IMR-90 (cell line): ENCODE measurements at regions not wholly inside any gene's neighbourhood (a gene's known extent, or its start where the extent isn't known, plus 50 kb on each side); places are given as distances from the start of the nearest gene placed in this dataset.

Experiments
- ATAC-seq: fragments of 200-7000 bp; cut with Tn5 transposase; 2 replicates; pipeline ENCODE4 v1.9.1; 2020; ENCODE audit warnings: low read depth, mild to moderate bottlenecking, moderate library complexity
- BruUV-seq: library from RNA; stranded (reverse); fragments of 400-500 nt; replicated peaks from 2 replicates; lab custom pipeline; 2021; lab: Mats Ljungman, UMichigan
- CTCF ChIA-PET: fragments of 300-600 bp; formaldehyde crosslinking; extraction: SDS; loops from one replicate; lab custom pipeline; 2021; ENCODE audit warnings: antibody characterized with exemption; lab: Yijun Ruan, JAX
- POLR2A ChIA-PET: fragments of 300-600 bp; sonication (Branson Sonifier 250); formaldehyde crosslinking; loops from one replicate; lab custom pipeline; 2022; ENCODE audit warnings: antibody characterized with exemption; ENCODE audit not compliant: unreplicated experiment; lab: Charles Lee
- DNase-seq: peaks from one replicate; pipeline ENCODE4 v3.0.0; 2013
- H2AFZ ChIP-seq: replicated peaks from 2 replicates; pipeline ENCODE3; 2013; ENCODE audit warnings: low read length, mild to moderate bottlenecking; ENCODE audit not compliant: poor library complexity
- H2AK5ac ChIP-seq: 2 replicates; pipeline ENCODE4 v1.6.1; 2013; ENCODE audit warnings: low read depth, low read length, inconsistent platforms
- H2AK9ac ChIP-seq: replicated peaks from 2 replicates; pipeline ENCODE3; 2013; ENCODE audit warnings: mild to moderate bottlenecking, low read depth, low read length, moderate library complexity; ENCODE audit not compliant: poor library complexity
- H2BK120ac ChIP-seq: 2 replicates; pipeline ENCODE4 v1.6.1; 2013; ENCODE audit warnings: low read depth, low read length, inconsistent platforms
- H2BK15ac ChIP-seq: 3 replicates; pipeline ENCODE4 v1.6.1; 2013; ENCODE audit warnings: low read depth, low read length, inconsistent platforms
- H2BK20ac ChIP-seq: 2 replicates; pipeline ENCODE4 v1.6.1; 2013; ENCODE audit warnings: low read depth, mild to moderate bottlenecking, inconsistent platforms, low read length, moderate library complexity
- H2BK5ac ChIP-seq: 2 replicates; pipeline ENCODE4 v1.6.1; 2013; ENCODE audit warnings: mild to moderate bottlenecking, low read depth, low read length, inconsistent platforms; ENCODE audit not compliant: poor library complexity, severe bottlenecking
- H3K14ac ChIP-seq: replicated peaks from 2 replicates; pipeline ENCODE4 v1.6.1; 2013; ENCODE audit warnings: low read depth, low read length, inconsistent platforms
- H3K18ac ChIP-seq: 2 replicates; pipeline ENCODE4 v1.6.1; 2013; ENCODE audit warnings: low read depth, low read length, control low read depth
- H3K23ac ChIP-seq: 2 replicates; pipeline ENCODE4 v1.6.1; 2013; ENCODE audit warnings: low read depth, low read length, inconsistent platforms
- H3K27ac ChIP-seq: 2 replicates; pipeline ENCODE4 v1.5.1; 2013; ENCODE audit warnings: mild to moderate bottlenecking, control low read depth, low read length; ENCODE audit not compliant: insufficient read depth
- H3K27me3 ChIP-seq: 2 replicates; pipeline ENCODE4 v1.6.1; 2013; ENCODE audit warnings: low read length; ENCODE audit not compliant: control insufficient read depth, insufficient read depth
- H3K36me3 ChIP-seq: 2 replicates; pipeline ENCODE4 v1.6.1; 2013; ENCODE audit warnings: low read length, mixed read lengths; ENCODE audit not compliant: control insufficient read depth, insufficient read depth
- H3K4ac ChIP-seq: 2 replicates; pipeline ENCODE4 v1.6.1; 2013; ENCODE audit warnings: low read depth, low read length, inconsistent platforms
- H3K4me1 ChIP-seq: 2 replicates; pipeline ENCODE4 v1.6.1; 2013; ENCODE audit warnings: low read length, mixed read lengths; ENCODE audit not compliant: control insufficient read depth, insufficient read depth
- H3K4me2 ChIP-seq: 2 replicates; pipeline ENCODE4 v1.6.1; 2013; ENCODE audit warnings: low read depth, mild to moderate bottlenecking, control low read depth, low read length, moderate library complexity
- H3K4me3 ChIP-seq: 2 replicates; pipeline ENCODE4 v1.5.1; 2013; ENCODE audit warnings: low read depth, mild to moderate bottlenecking, control low read depth, low read length, moderate library complexity; ENCODE audit not compliant: insufficient read depth
- H3K56ac ChIP-seq: 2 replicates; pipeline ENCODE4 v1.6.1; 2013; ENCODE audit warnings: low read length, inconsistent platforms; ENCODE audit not compliant: insufficient read depth; ENCODE audit errors: extremely low read depth
- H3K79me1 ChIP-seq, 2 experiments: 2 replicates each; pipeline ENCODE4 v1.6.1; 2013; ENCODE audit warnings: low read length in 2 of 2, inconsistent platforms in 1 of 2, low read depth in 1 of 2
- H3K9ac ChIP-seq: 2 replicates; pipeline ENCODE4 v1.6.1; 2013; ENCODE audit warnings: low read depth, low read length, control low read depth
- H3K9me1 ChIP-seq: 2 replicates; pipeline ENCODE4 v1.6.1; 2013; ENCODE audit warnings: low read length, inconsistent platforms; ENCODE audit not compliant: insufficient read depth
- H3K9me3 ChIP-seq: 2 replicates; pipeline ENCODE4 v1.6.1; 2013; ENCODE audit warnings: low read length; ENCODE audit not compliant: control insufficient read depth, insufficient read depth
- H4K20me1 ChIP-seq: 2 replicates; pipeline ENCODE4 v1.6.1; 2013; ENCODE audit warnings: low read length, inconsistent platforms; ENCODE audit not compliant: insufficient read depth
- H4K5ac ChIP-seq: 2 replicates; pipeline ENCODE4 v1.6.1; 2013; ENCODE audit warnings: mild to moderate bottlenecking, low read depth, low read length, control low read depth
- H4K8ac ChIP-seq, 2 experiments: 2 replicates each; pipeline ENCODE4 v1.6.1; 2013; ENCODE audit warnings: low read depth in 2 of 2, low read length in 2 of 2, control low read depth in 1 of 2, inconsistent platforms in 1 of 2
- H4K91ac ChIP-seq: 2 replicates; pipeline ENCODE4 v1.6.1; 2013; ENCODE audit warnings: low read depth, low read length, inconsistent platforms; ENCODE audit not compliant: insufficient read depth
- BHLHE40 ChIP-seq: fragments of 150-350 bp; IDR thresholded peaks from 2 replicates; pipeline ENCODE4 v1.6.1; 2016; ENCODE audit warnings: mild to moderate bottlenecking, low read depth, low read length
- CTCF ChIP-seq: conservative IDR thresholded peaks from 2 replicates; pipeline ENCODE4 v1.5.1; 2012; ENCODE audit warnings: mild to moderate bottlenecking, low read depth, low read length, improper control_type of control experiment
- MAZ ChIP-seq: IDR thresholded peaks from 2 replicates; pipeline ENCODE4 v1.6.1; 2012; ENCODE audit warnings: low read depth, mild to moderate bottlenecking, low read length, improper control_type of control experiment, moderate library complexity, borderline replicate concordance
- MXI1 ChIP-seq: IDR thresholded peaks from 2 replicates; pipeline ENCODE4 v1.6.1; 2012; ENCODE audit warnings: low read depth, mild to moderate bottlenecking, low read length, moderate library complexity, borderline replicate concordance
- RCOR1 ChIP-seq: IDR thresholded peaks from 2 replicates; pipeline ENCODE4 v1.6.1; 2012; ENCODE audit warnings: mild to moderate bottlenecking, low read length, improper control_type of control experiment; ENCODE audit not compliant: insufficient replicate concordance
- SMC3 ChIP-seq: fragments of 150-350 bp; IDR thresholded peaks from 2 replicates; pipeline ENCODE4 v1.6.1; 2016; ENCODE audit warnings: low read depth, mild to moderate bottlenecking, antibody characterized with exemption, low read length, moderate library complexity
- WGBS, 2 experiments: methylation state at CpG; one replicate each; pipeline versions ENCODE4 v1.1.5 to v1.1.7; 2013; ENCODE audit warnings: missing lambda C conversion rate in 2 of 2; ENCODE audit not compliant: insufficient read length in 1 of 2; ENCODE audit errors: extremely low coverage in 2 of 2; 5-methylcytosine and 5-hydroxymethylcytosine counted together
- dilution Hi-C: fragments of 300-500 bp; cut with HindIII; formaldehyde crosslinking; loops from one replicate; pipeline ENCODE4 v1.14.3; 2018; ENCODE audit warnings: low sequenced_read_pairs; ENCODE audit not compliant: unreplicated experiment
- in situ Hi-C: fragments of 300-500 bp; cut with MboI; formaldehyde crosslinking; loops from 3 replicates; pipeline ENCODE4 v1.14.3; 2019; ENCODE audit warnings: low sequenced_read_pairs, inconsistent platforms, mixed read lengths
- intact Hi-C: fragments of 100-400 bp; cut with micrococcal nuclease; formaldehyde crosslinking; loops from 2 replicates; pipeline ENCODE4 v1.10.0; 2022
- TF ChIP-seq, protein P1 (sequence below): fragments of 150-350 bp; IDR thresholded peaks from 2 replicates; pipeline ENCODE4 v1.6.1; 2017; ENCODE audit warnings: mild to moderate bottlenecking, antibody characterized with exemption, low read length, low read depth

GRCh38 chr2:228329282-228329681, 147.8 kb upstream of the SPHKAP start:
- H3K56ac ChIP-seq: no peak overlapping the region
- peaks cover 10% of the 10 kb centered on the region; the same call in 1 of the 2 replicates for H3K9me3 ChIP-seq
- H3K4me3 ChIP-seq: no peak overlapping the region
- no peak overlapping the region for H2AK5ac ChIP-seq
- DNase-seq (no peak), ATAC-seq (no peak)
- in situ Hi-C loops (no loop called here), dilution Hi-C loops (no loop called here), intact Hi-C loops (no loop called here)
- H3K18ac ChIP-seq: no peak overlapping the region
- H2BK120ac ChIP-seq: no peak overlapping the region
- no peak overlapping the region for H4K5ac ChIP-seq
- H2AFZ ChIP-seq: no peak overlapping the region
- no peak overlapping the region for H2AK9ac ChIP-seq
- H3K27ac ChIP-seq: no peak overlapping the region
- no peak overlapping the region for H2BK5ac ChIP-seq
- H3K27me3 ChIP-seq: no peaks in the 10 kb centered on the region
- POLR2A ChIA-PET: no interaction called here
- no peak overlapping the region for H2BK15ac ChIP-seq
- BruUV-seq: no TSS peak
- no CpG with 5 or more reads among the region's 5 CpGs for WGBS, 2 experiments
- no peak overlapping the region for H3K14ac ChIP-seq
- no peak overlapping the region for H3K23ac ChIP-seq
- H3K36me3 ChIP-seq: no peaks in the 10 kb centered on the region
- no peaks in the 10 kb centered on the region for H4K20me1 ChIP-seq
- TF ChIP-seq BHLHE40: no peak
- TF ChIP-seq CTCF: no peak
- TF ChIP-seq SMC3: no peak
- TF ChIP-seq RCOR1: no peak
- TF ChIP-seq, protein P1, sequence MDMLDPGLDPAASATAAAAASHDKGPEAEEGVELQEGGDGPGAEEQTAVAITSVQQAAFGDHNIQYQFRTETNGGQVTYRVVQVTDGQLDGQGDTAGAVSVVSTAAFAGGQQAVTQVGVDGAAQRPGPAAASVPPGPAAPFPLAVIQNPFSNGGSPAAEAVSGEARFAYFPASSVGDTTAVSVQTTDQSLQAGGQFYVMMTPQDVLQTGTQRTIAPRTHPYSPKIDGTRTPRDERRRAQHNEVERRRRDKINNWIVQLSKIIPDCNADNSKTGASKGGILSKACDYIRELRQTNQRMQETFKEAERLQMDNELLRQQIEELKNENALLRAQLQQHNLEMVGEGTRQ: no peak
- no peak for TF ChIP-seq MXI1
- TF ChIP-seq MAZ: no peak
- no peak overlapping the region for H3K4me2 ChIP-seq
- H3K9me1 ChIP-seq: no peaks in the 10 kb centered on the region
- no peaks in the 10 kb centered on the region for H3K4me1 ChIP-seq
- CTCF ChIA-PET: no interaction called here
- no peak overlapping the region for H4K91ac ChIP-seq
- no peak overlapping the region for H2BK20ac ChIP-seq
- H4K8ac ChIP-seq: no peak overlapping the region
- H3K4ac ChIP-seq: no peak overlapping the region
- H3K9ac ChIP-seq: no peak overlapping the region
- no peaks in the 10 kb centered on the region for H3K79me1 ChIP-seq
